IMR-90 (cell line): ENCODE measurements at regions not wholly inside any gene's neighbourhood (a gene's known extent, or its start where the extent isn't known, plus 50 kb on each side); places are given as distances from the start of the nearest gene placed in this dataset.
A peak's percentile ranks its signal among the peaks of the same experiment; 100 is the strongest.

Experiments
- ATAC-seq: fragments of 200-7000 bp; cut with Tn5 transposase; 2 replicates; pipeline ENCODE4 v1.9.1; 2020; ENCODE audit warnings: low read depth, mild to moderate bottlenecking, moderate library complexity
- BruUV-seq: library from RNA; stranded (reverse); fragments of 400-500 nt; replicated peaks from 2 replicates; lab custom pipeline; 2021; lab: Mats Ljungman, UMichigan
- CTCF ChIA-PET: fragments of 300-600 bp; formaldehyde crosslinking; extraction: SDS; loops from one replicate; lab custom pipeline; 2021; ENCODE audit warnings: antibody characterized with exemption; lab: Yijun Ruan, JAX
- POLR2A ChIA-PET: fragments of 300-600 bp; sonication (Branson Sonifier 250); formaldehyde crosslinking; loops from one replicate; lab custom pipeline; 2022; ENCODE audit warnings: antibody characterized with exemption; ENCODE audit not compliant: unreplicated experiment; lab: Charles Lee
- DNase-seq: peaks from one replicate; pipeline ENCODE4 v3.0.0; 2013
- H2AFZ ChIP-seq: replicated peaks from 2 replicates; pipeline ENCODE3; 2013; ENCODE audit warnings: low read length, mild to moderate bottlenecking; ENCODE audit not compliant: poor library complexity
- H2AK5ac ChIP-seq: 2 replicates; pipeline ENCODE4 v1.6.1; 2013; ENCODE audit warnings: low read depth, low read length, inconsistent platforms
- H2AK9ac ChIP-seq: replicated peaks from 2 replicates; pipeline ENCODE3; 2013; ENCODE audit warnings: mild to moderate bottlenecking, low read depth, low read length, moderate library complexity; ENCODE audit not compliant: poor library complexity
- H2BK120ac ChIP-seq: 2 replicates; pipeline ENCODE4 v1.6.1; 2013; ENCODE audit warnings: low read depth, low read length, inconsistent platforms
- H2BK15ac ChIP-seq: 3 replicates; pipeline ENCODE4 v1.6.1; 2013; ENCODE audit warnings: low read depth, low read length, inconsistent platforms
- H2BK20ac ChIP-seq: 2 replicates; pipeline ENCODE4 v1.6.1; 2013; ENCODE audit warnings: low read depth, mild to moderate bottlenecking, inconsistent platforms, low read length, moderate library complexity
- H2BK5ac ChIP-seq: 2 replicates; pipeline ENCODE4 v1.6.1; 2013; ENCODE audit warnings: mild to moderate bottlenecking, low read depth, low read length, inconsistent platforms; ENCODE audit not compliant: poor library complexity, severe bottlenecking
- H3K14ac ChIP-seq: replicated peaks from 2 replicates; pipeline ENCODE4 v1.6.1; 2013; ENCODE audit warnings: low read depth, low read length, inconsistent platforms
- H3K18ac ChIP-seq: 2 replicates; pipeline ENCODE4 v1.6.1; 2013; ENCODE audit warnings: low read depth, low read length, control low read depth
- H3K23ac ChIP-seq: 2 replicates; pipeline ENCODE4 v1.6.1; 2013; ENCODE audit warnings: low read depth, low read length, inconsistent platforms
- H3K27ac ChIP-seq: 2 replicates; pipeline ENCODE4 v1.5.1; 2013; ENCODE audit warnings: mild to moderate bottlenecking, control low read depth, low read length; ENCODE audit not compliant: insufficient read depth
- H3K27me3 ChIP-seq: 2 replicates; pipeline ENCODE4 v1.6.1; 2013; ENCODE audit warnings: low read length; ENCODE audit not compliant: control insufficient read depth, insufficient read depth
- H3K36me3 ChIP-seq: 2 replicates; pipeline ENCODE4 v1.6.1; 2013; ENCODE audit warnings: low read length, mixed read lengths; ENCODE audit not compliant: control insufficient read depth, insufficient read depth
- H3K4ac ChIP-seq: 2 replicates; pipeline ENCODE4 v1.6.1; 2013; ENCODE audit warnings: low read depth, low read length, inconsistent platforms
- H3K4me1 ChIP-seq: 2 replicates; pipeline ENCODE4 v1.6.1; 2013; ENCODE audit warnings: low read length, mixed read lengths; ENCODE audit not compliant: control insufficient read depth, insufficient read depth
- H3K4me2 ChIP-seq: 2 replicates; pipeline ENCODE4 v1.6.1; 2013; ENCODE audit warnings: low read depth, mild to moderate bottlenecking, control low read depth, low read length, moderate library complexity
- H3K4me3 ChIP-seq: 2 replicates; pipeline ENCODE4 v1.5.1; 2013; ENCODE audit warnings: low read depth, mild to moderate bottlenecking, control low read depth, low read length, moderate library complexity; ENCODE audit not compliant: insufficient read depth
- H3K56ac ChIP-seq: 2 replicates; pipeline ENCODE4 v1.6.1; 2013; ENCODE audit warnings: low read length, inconsistent platforms; ENCODE audit not compliant: insufficient read depth; ENCODE audit errors: extremely low read depth
- H3K79me1 ChIP-seq, 2 experiments: 2 replicates each; pipeline ENCODE4 v1.6.1; 2013; ENCODE audit warnings: low read length in 2 of 2, inconsistent platforms in 1 of 2, low read depth in 1 of 2
- H3K9ac ChIP-seq: 2 replicates; pipeline ENCODE4 v1.6.1; 2013; ENCODE audit warnings: low read depth, low read length, control low read depth
- H3K9me1 ChIP-seq: 2 replicates; pipeline ENCODE4 v1.6.1; 2013; ENCODE audit warnings: low read length, inconsistent platforms; ENCODE audit not compliant: insufficient read depth
- H3K9me3 ChIP-seq: 2 replicates; pipeline ENCODE4 v1.6.1; 2013; ENCODE audit warnings: low read length; ENCODE audit not compliant: control insufficient read depth, insufficient read depth
- H4K20me1 ChIP-seq: 2 replicates; pipeline ENCODE4 v1.6.1; 2013; ENCODE audit warnings: low read length, inconsistent platforms; ENCODE audit not compliant: insufficient read depth
- H4K5ac ChIP-seq: 2 replicates; pipeline ENCODE4 v1.6.1; 2013; ENCODE audit warnings: mild to moderate bottlenecking, low read depth, low read length, control low read depth
- H4K8ac ChIP-seq, 2 experiments: 2 replicates each; pipeline ENCODE4 v1.6.1; 2013; ENCODE audit warnings: low read depth in 2 of 2, low read length in 2 of 2, control low read depth in 1 of 2, inconsistent platforms in 1 of 2
- H4K91ac ChIP-seq: 2 replicates; pipeline ENCODE4 v1.6.1; 2013; ENCODE audit warnings: low read depth, low read length, inconsistent platforms; ENCODE audit not compliant: insufficient read depth
- FOS ChIP-seq: fragments of 150-350 bp; IDR thresholded peaks from 2 replicates; pipeline ENCODE4 v1.6.1; 2016; ENCODE audit warnings: low read depth, low read length
- WGBS, 2 experiments: methylation state at CpG; one replicate each; pipeline versions ENCODE4 v1.1.5 to v1.1.7; 2013; ENCODE audit warnings: missing lambda C conversion rate in 2 of 2; ENCODE audit not compliant: insufficient read length in 1 of 2; ENCODE audit errors: extremely low coverage in 2 of 2; 5-methylcytosine and 5-hydroxymethylcytosine counted together
- dilution Hi-C: fragments of 300-500 bp; cut with HindIII; formaldehyde crosslinking; loops from one replicate; pipeline ENCODE4 v1.14.3; 2018; ENCODE audit warnings: low sequenced_read_pairs; ENCODE audit not compliant: unreplicated experiment
- in situ Hi-C: fragments of 300-500 bp; cut with MboI; formaldehyde crosslinking; loops from 3 replicates; pipeline ENCODE4 v1.14.3; 2019; ENCODE audit warnings: low sequenced_read_pairs, inconsistent platforms, mixed read lengths
- intact Hi-C: fragments of 100-400 bp; cut with micrococcal nuclease; formaldehyde crosslinking; loops from 2 replicates; pipeline ENCODE4 v1.10.0; 2022

- Histone ChIP-seq H3K4me3 (no peak overlapping the region), H4K5ac (peak overlapping the region; percentile 93), H3K56ac (no peak overlapping the region), H3K4me2 (peak overlapping the region; percentile 99), H3K79me1 (no peaks in the 10 kb centered on the region), H2BK5ac (no peak overlapping the region), H4K20me1 (no peaks in the 10 kb centered on the region), H2AFZ (peak overlapping the region; percentile 95), H2BK120ac (no peak overlapping the region), H3K9me1 (0 out of 2 replicates have a peak, but pooled peaks cover 3% of the 10 kb centered on the region), H2BK20ac (no peak overlapping the region), H3K27ac (no peak overlapping the region), H3K18ac (no peak overlapping the region), H3K23ac (no peak overlapping the region), H4K8ac (peak overlapping the region; percentile 71 to 95; a peak in 2 of 4 replicates), H2AK9ac (peak overlapping the region; percentile 85), H3K27me3 (0 out of 2 replicates have a peak, but pooled peaks cover 2% of the 10 kb centered on the region), H2AK5ac (no peak overlapping the region), H4K91ac (no peak overlapping the region), H3K4ac (no peak overlapping the region), H3K14ac (peak overlapping the region; percentile 56; the same call in 1 of the 2 replicates), H3K9me3 (no peaks in the 10 kb centered on the region), H2BK15ac (no peak overlapping the region), H3K9ac (no peak overlapping the region), H3K36me3 (no peaks in the 10 kb centered on the region), H3K4me1 (no peaks in the 10 kb centered on the region)
- BruUV-seq, result no TSS peak
- dilution Hi-C loops (no loop called here), intact Hi-C loops (no loop called here), in situ Hi-C loops (no loop called here)
- ChIA-PET CTCF (no interaction called here), POLR2A (no interaction called here)
- no peak for DNase-seq
- no peak for ATAC-seq
- 95% methylated on average over 4 of the region's 9 CpGs; no CpG with 5 or more reads in 1 of the 2 experiments for WGBS, 2 experiments
- no peak for TF ChIP-seq FOS
Measured at GRCh38 chr20:25750220-25750764, 53.6 kb upstream of the ZNF337 start.
